IMR-90 (cell line): ENCODE measurements at regions not wholly inside any gene's neighbourhood (a gene's known extent, or its start where the extent isn't known, plus 50 kb on each side); places are given as distances from the start of the nearest gene placed in this dataset.

Experiments used
- ATAC-seq: fragments of 200-7000 bp; cut with Tn5 transposase; 2 replicates; pipeline ENCODE4 v1.9.1; 2020; ENCODE audit warnings: low read depth, mild to moderate bottlenecking, moderate library complexity
- BruUV-seq: library from RNA; stranded (reverse); fragments of 400-500 nt; replicated peaks from 2 replicates; lab custom pipeline; 2021; lab: Mats Ljungman, UMichigan
- CTCF ChIA-PET: fragments of 300-600 bp; formaldehyde crosslinking; extraction: SDS; loops from one replicate; lab custom pipeline; 2021; ENCODE audit warnings: antibody characterized with exemption; lab: Yijun Ruan, JAX
- POLR2A ChIA-PET: fragments of 300-600 bp; sonication (Branson Sonifier 250); formaldehyde crosslinking; loops from one replicate; lab custom pipeline; 2022; ENCODE audit warnings: antibody characterized with exemption; ENCODE audit not compliant: unreplicated experiment; lab: Charles Lee
- DNase-seq: peaks from one replicate; pipeline ENCODE4 v3.0.0; 2013
- H2AFZ ChIP-seq: replicated peaks from 2 replicates; pipeline ENCODE3; 2013; ENCODE audit warnings: low read length, mild to moderate bottlenecking; ENCODE audit not compliant: poor library complexity
- H2AK5ac ChIP-seq: 2 replicates; pipeline ENCODE4 v1.6.1; 2013; ENCODE audit warnings: low read depth, low read length, inconsistent platforms
- H2AK9ac ChIP-seq: replicated peaks from 2 replicates; pipeline ENCODE3; 2013; ENCODE audit warnings: mild to moderate bottlenecking, low read depth, low read length, moderate library complexity; ENCODE audit not compliant: poor library complexity
- H2BK120ac ChIP-seq: 2 replicates; pipeline ENCODE4 v1.6.1; 2013; ENCODE audit warnings: low read depth, low read length, inconsistent platforms
- H2BK15ac ChIP-seq: 3 replicates; pipeline ENCODE4 v1.6.1; 2013; ENCODE audit warnings: low read depth, low read length, inconsistent platforms
- H2BK20ac ChIP-seq: 2 replicates; pipeline ENCODE4 v1.6.1; 2013; ENCODE audit warnings: low read depth, mild to moderate bottlenecking, inconsistent platforms, low read length, moderate library complexity
- H2BK5ac ChIP-seq: 2 replicates; pipeline ENCODE4 v1.6.1; 2013; ENCODE audit warnings: mild to moderate bottlenecking, low read depth, low read length, inconsistent platforms; ENCODE audit not compliant: poor library complexity, severe bottlenecking
- H3K14ac ChIP-seq: replicated peaks from 2 replicates; pipeline ENCODE4 v1.6.1; 2013; ENCODE audit warnings: low read depth, low read length, inconsistent platforms
- H3K18ac ChIP-seq: 2 replicates; pipeline ENCODE4 v1.6.1; 2013; ENCODE audit warnings: low read depth, low read length, control low read depth
- H3K23ac ChIP-seq: 2 replicates; pipeline ENCODE4 v1.6.1; 2013; ENCODE audit warnings: low read depth, low read length, inconsistent platforms
- H3K27ac ChIP-seq: 2 replicates; pipeline ENCODE4 v1.5.1; 2013; ENCODE audit warnings: mild to moderate bottlenecking, control low read depth, low read length; ENCODE audit not compliant: insufficient read depth
- H3K27me3 ChIP-seq: 2 replicates; pipeline ENCODE4 v1.6.1; 2013; ENCODE audit warnings: low read length; ENCODE audit not compliant: control insufficient read depth, insufficient read depth
- H3K36me3 ChIP-seq: 2 replicates; pipeline ENCODE4 v1.6.1; 2013; ENCODE audit warnings: low read length, mixed read lengths; ENCODE audit not compliant: control insufficient read depth, insufficient read depth
- H3K4ac ChIP-seq: 2 replicates; pipeline ENCODE4 v1.6.1; 2013; ENCODE audit warnings: low read depth, low read length, inconsistent platforms
- H3K4me1 ChIP-seq: 2 replicates; pipeline ENCODE4 v1.6.1; 2013; ENCODE audit warnings: low read length, mixed read lengths; ENCODE audit not compliant: control insufficient read depth, insufficient read depth
- H3K4me2 ChIP-seq: 2 replicates; pipeline ENCODE4 v1.6.1; 2013; ENCODE audit warnings: low read depth, mild to moderate bottlenecking, control low read depth, low read length, moderate library complexity
- H3K4me3 ChIP-seq: 2 replicates; pipeline ENCODE4 v1.5.1; 2013; ENCODE audit warnings: low read depth, mild to moderate bottlenecking, control low read depth, low read length, moderate library complexity; ENCODE audit not compliant: insufficient read depth
- H3K56ac ChIP-seq: 2 replicates; pipeline ENCODE4 v1.6.1; 2013; ENCODE audit warnings: low read length, inconsistent platforms; ENCODE audit not compliant: insufficient read depth; ENCODE audit errors: extremely low read depth
- H3K79me1 ChIP-seq, 2 experiments: 2 replicates each; pipeline ENCODE4 v1.6.1; 2013; ENCODE audit warnings: low read length in 2 of 2, inconsistent platforms in 1 of 2, low read depth in 1 of 2
- H3K9ac ChIP-seq: 2 replicates; pipeline ENCODE4 v1.6.1; 2013; ENCODE audit warnings: low read depth, low read length, control low read depth
- H3K9me1 ChIP-seq: 2 replicates; pipeline ENCODE4 v1.6.1; 2013; ENCODE audit warnings: low read length, inconsistent platforms; ENCODE audit not compliant: insufficient read depth
- H3K9me3 ChIP-seq: 2 replicates; pipeline ENCODE4 v1.6.1; 2013; ENCODE audit warnings: low read length; ENCODE audit not compliant: control insufficient read depth, insufficient read depth
- H4K20me1 ChIP-seq: 2 replicates; pipeline ENCODE4 v1.6.1; 2013; ENCODE audit warnings: low read length, inconsistent platforms; ENCODE audit not compliant: insufficient read depth
- H4K5ac ChIP-seq: 2 replicates; pipeline ENCODE4 v1.6.1; 2013; ENCODE audit warnings: mild to moderate bottlenecking, low read depth, low read length, control low read depth
- H4K8ac ChIP-seq, 2 experiments: 2 replicates each; pipeline ENCODE4 v1.6.1; 2013; ENCODE audit warnings: low read depth in 2 of 2, low read length in 2 of 2, control low read depth in 1 of 2, inconsistent platforms in 1 of 2
- H4K91ac ChIP-seq: 2 replicates; pipeline ENCODE4 v1.6.1; 2013; ENCODE audit warnings: low read depth, low read length, inconsistent platforms; ENCODE audit not compliant: insufficient read depth
- BHLHE40 ChIP-seq: fragments of 150-350 bp; IDR thresholded peaks from 2 replicates; pipeline ENCODE4 v1.6.1; 2016; ENCODE audit warnings: mild to moderate bottlenecking, low read depth, low read length
- CEBPB ChIP-seq: IDR thresholded peaks from 2 replicates; pipeline ENCODE4 v1.6.1; 2012; ENCODE audit warnings: low read depth, low read length, improper control_type of control experiment
- CHD1 ChIP-seq: IDR thresholded peaks from 2 replicates; pipeline ENCODE4 v1.6.1; 2012; ENCODE audit warnings: low read depth, low read length, improper control_type of control experiment
- CTCF ChIP-seq: conservative IDR thresholded peaks from 2 replicates; pipeline ENCODE4 v1.5.1; 2012; ENCODE audit warnings: mild to moderate bottlenecking, low read depth, low read length, improper control_type of control experiment
- ELK1 ChIP-seq: fragments of 150-350 bp; IDR thresholded peaks from 2 replicates; pipeline ENCODE4 v1.6.1; 2016; ENCODE audit warnings: low read depth, mild to moderate bottlenecking, low read length, moderate library complexity, borderline replicate concordance
- MAFK ChIP-seq: IDR thresholded peaks from 2 replicates; pipeline ENCODE4 v1.6.1; 2012; ENCODE audit warnings: low read depth, low read length, improper control_type of control experiment
- MAZ ChIP-seq: IDR thresholded peaks from 2 replicates; pipeline ENCODE4 v1.6.1; 2012; ENCODE audit warnings: low read depth, mild to moderate bottlenecking, low read length, improper control_type of control experiment, moderate library complexity, borderline replicate concordance
- MXI1 ChIP-seq: IDR thresholded peaks from 2 replicates; pipeline ENCODE4 v1.6.1; 2012; ENCODE audit warnings: low read depth, mild to moderate bottlenecking, low read length, moderate library complexity, borderline replicate concordance
- NFE2L2 ChIP-seq: fragments of 150-350 bp; IDR thresholded peaks from 2 replicates; pipeline ENCODE4 v1.6.1; 2016; ENCODE audit warnings: low read depth, mild to moderate bottlenecking, low read length
- POLR2A ChIP-seq: IDR thresholded peaks from 2 replicates; pipeline ENCODE4 v1.6.1; 2012; ENCODE audit warnings: mild to moderate bottlenecking, low read depth, low read length
- RAD21 ChIP-seq: IDR thresholded peaks from 2 replicates; pipeline ENCODE4 v1.6.1; 2012; ENCODE audit warnings: low read length, improper control_type of control experiment
- RCOR1 ChIP-seq: IDR thresholded peaks from 2 replicates; pipeline ENCODE4 v1.6.1; 2012; ENCODE audit warnings: mild to moderate bottlenecking, low read length, improper control_type of control experiment; ENCODE audit not compliant: insufficient replicate concordance
- SMC3 ChIP-seq: fragments of 150-350 bp; IDR thresholded peaks from 2 replicates; pipeline ENCODE4 v1.6.1; 2016; ENCODE audit warnings: low read depth, mild to moderate bottlenecking, antibody characterized with exemption, low read length, moderate library complexity
- USF2 ChIP-seq: fragments of 150-350 bp; IDR thresholded peaks from 2 replicates; pipeline ENCODE4 v1.6.1; 2017; ENCODE audit warnings: mild to moderate bottlenecking, antibody characterized with exemption, low read length, low read depth
- WGBS, 2 experiments: methylation state at CpG; one replicate each; pipeline versions ENCODE4 v1.1.5 to v1.1.7; 2013; ENCODE audit warnings: missing lambda C conversion rate in 2 of 2; ENCODE audit not compliant: insufficient read length in 1 of 2; ENCODE audit errors: extremely low coverage in 2 of 2; 5-methylcytosine and 5-hydroxymethylcytosine counted together
- dilution Hi-C: fragments of 300-500 bp; cut with HindIII; formaldehyde crosslinking; loops from one replicate; pipeline ENCODE4 v1.14.3; 2018; ENCODE audit warnings: low sequenced_read_pairs; ENCODE audit not compliant: unreplicated experiment
- in situ Hi-C: fragments of 300-500 bp; cut with MboI; formaldehyde crosslinking; loops from 3 replicates; pipeline ENCODE4 v1.14.3; 2019; ENCODE audit warnings: low sequenced_read_pairs, inconsistent platforms, mixed read lengths
- intact Hi-C: fragments of 100-400 bp; cut with micrococcal nuclease; formaldehyde crosslinking; loops from 2 replicates; pipeline ENCODE4 v1.10.0; 2022

GRCh38 chr2:176495826-176496225 is 226.6 kb downstream of the MTX2 start:
- no peaks in the 10 kb centered on the region for H4K20me1 ChIP-seq
- H2BK20ac ChIP-seq = no peak overlapping the region
- no peak overlapping the region for H3K27ac ChIP-seq
- in situ Hi-C loops = no loop called here
- DNase-seq (no peak), ATAC-seq (no peak)
- H3K9me1 ChIP-seq = no peaks in the 10 kb centered on the region
- H4K8ac ChIP-seq = no peak overlapping the region
- TF ChIP-seq BHLHE40 (no peak), RCOR1 (no peak), ELK1 (no peak), RAD21 (no peak), SMC3 (no peak), USF2 (no peak), MAZ (no peak), POLR2A (no peak), CTCF (no peak), NFE2L2 (no peak), CEBPB (no peak), MXI1 (no peak), CHD1 (no peak), MAFK (no peak)
- WGBS, 2 experiments = 60% methylated on average over 1 of the region's 3 CpGs; no CpG with 5 or more reads in 1 of the 2 experiments
- no peak overlapping the region for H3K14ac ChIP-seq
- no peaks in the 10 kb centered on the region for H3K36me3 ChIP-seq
- ChIA-PET POLR2A (no interaction called here), CTCF (interaction anchor here (0.8 kb wide), 1 partner anchor 59 kb away, joined by 3 read pairs; no protein-coding TSS in a partner anchor)
- no peaks in the 10 kb centered on the region for H3K4me1 ChIP-seq
- H3K4me2 ChIP-seq = no peak overlapping the region
- no peak overlapping the region for H2AFZ ChIP-seq
- H3K56ac ChIP-seq = no peak overlapping the region
- BruUV-seq = no TSS peak
- no peak overlapping the region for H3K4ac ChIP-seq
- peaks cover 5% of the 10 kb centered on the region; the same call in 1 of the 2 replicates for H3K27me3 ChIP-seq
- dilution Hi-C loops = no loop called here
- H2BK5ac ChIP-seq = no peak overlapping the region
- no peak overlapping the region for H4K91ac ChIP-seq
- H2BK15ac ChIP-seq = no peak overlapping the region
- H2AK9ac ChIP-seq = no peak overlapping the region
- no peaks in the 10 kb centered on the region for H3K9me3 ChIP-seq
- no peak overlapping the region for H2AK5ac ChIP-seq
- no peaks in the 10 kb centered on the region for H3K79me1 ChIP-seq
- no peak overlapping the region for H4K5ac ChIP-seq
- no peak overlapping the region for H3K18ac ChIP-seq
- H3K23ac ChIP-seq = no peak overlapping the region
- no peak overlapping the region for H3K9ac ChIP-seq
- H3K4me3 ChIP-seq = no peak overlapping the region
- intact Hi-C loops = no loop called here
- no peak overlapping the region for H2BK120ac ChIP-seq
